GM23338 (cell line): ENCODE measurements at regions not wholly inside any gene's neighbourhood (a gene's known extent, or its start where the extent isn't known, plus 50 kb on each side); places are given as distances from the start of the nearest gene placed in this dataset.

Experiments
- ATAC-seq: fragments of 200-7000 bp; cut with Tn5 transposase; 3 replicates; pipeline ENCODE4 v1.9.1; 2020
- DNase-seq: peaks from one replicate; pipeline ENCODE4 v3.0.0-alpha.2; 2015; ENCODE audit warnings: low spot score
- H2AFZ ChIP-seq: fragments of 200-600 bp; sonication (generic); 2 replicates; pipeline ENCODE4 v1.8.0; 2016; ENCODE audit warnings: antibody characterized with exemption, mild to moderate bottlenecking, moderate library complexity
- H3F3A ChIP-seq: fragments of 200-600 bp; sonication (generic); replicated peaks from 2 replicates; pipeline ENCODE4 v1.8.0; 2017; ENCODE audit warnings: antibody characterized with exemption, mixed run types, low read depth
- H3K27ac ChIP-seq: fragments of 200-600 bp; sonication (generic); 2 replicates; pipeline ENCODE4 v1.6.1; 2016; ENCODE audit warnings: low read depth
- H3K27me3 ChIP-seq: fragments of 200-600 bp; sonication (generic); 2 replicates; pipeline ENCODE4 v1.8.0; 2016; ENCODE audit warnings: mild to moderate bottlenecking, mixed run types, moderate library complexity; ENCODE audit not compliant: insufficient read depth
- H3K36me3 ChIP-seq: fragments of 200-600 bp; sonication (generic); 2 replicates; pipeline ENCODE4 v1.8.0; 2016; ENCODE audit warnings: mild to moderate bottlenecking; ENCODE audit not compliant: insufficient read depth
- H3K4me1 ChIP-seq: fragments of 200-600 bp; sonication (generic); 2 replicates; pipeline ENCODE4 v1.8.0; 2016; ENCODE audit warnings: mild to moderate bottlenecking, moderate library complexity; ENCODE audit not compliant: insufficient read depth
- H3K4me2 ChIP-seq: fragments of 200-600 bp; sonication (generic); 2 replicates; pipeline ENCODE4 v1.7.1; 2017; ENCODE audit warnings: mixed run types
- H3K4me3 ChIP-seq: fragments of 200-600 bp; sonication (generic); 2 replicates; pipeline ENCODE4 v1.6.1; 2016; ENCODE audit warnings: mixed run types
- H3K79me2 ChIP-seq: fragments of 200-600 bp; sonication (generic); replicated peaks from 2 replicates; pipeline ENCODE4 v1.8.0; 2017; ENCODE audit warnings: mild to moderate bottlenecking; ENCODE audit not compliant: insufficient read depth
- H3K9me2 ChIP-seq: fragments of 200-600 bp; sonication (generic); 2 replicates; pipeline ENCODE4 v1.8.0; 2017; ENCODE audit not compliant: insufficient read depth
- H4K20me1 ChIP-seq: fragments of 200-600 bp; sonication (generic); replicated peaks from 2 replicates; pipeline ENCODE4 v1.8.0; 2017; ENCODE audit warnings: mild to moderate bottlenecking; ENCODE audit not compliant: insufficient read depth
- H3K27ac Mint-ChIP-seq: 2 replicates; pipeline ENCODE4 v1.8.0; 2020; ENCODE audit warnings: inconsistent platforms, mild to moderate bottlenecking, moderate library complexity, mixed read lengths
- H3K27me3 Mint-ChIP-seq: 3 replicates; pipeline ENCODE4 v1.8.0; 2022; ENCODE audit warnings: low read depth, mild to moderate bottlenecking, moderate library complexity, mixed read lengths, inconsistent platforms; ENCODE audit not compliant: insufficient read depth, poor library complexity
- H3K36me3 Mint-ChIP-seq: 3 replicates; pipeline ENCODE4 v1.8.0; 2021; ENCODE audit warnings: low read depth, mild to moderate bottlenecking, inconsistent platforms, moderate library complexity, mixed read lengths
- H3K4me1 Mint-ChIP-seq: 3 replicates; pipeline ENCODE4 v1.8.0; 2020; ENCODE audit warnings: mild to moderate bottlenecking, inconsistent platforms, mixed read lengths
- H3K4me3 Mint-ChIP-seq: 3 replicates; pipeline ENCODE4 v1.8.0; 2021; ENCODE audit warnings: moderate library complexity, mild to moderate bottlenecking, inconsistent platforms, mixed read lengths
- H3K9me3 Mint-ChIP-seq: 3 replicates; pipeline ENCODE4 v1.8.0; 2020; ENCODE audit warnings: moderate library complexity, mild to moderate bottlenecking, inconsistent platforms, mixed read lengths
- CREB1 ChIP-seq: fragments of 250-450 bp; sonication (Bioruptor Pico); IDR thresholded peaks from 2 replicates; pipeline ENCODE4 v1.5.0; 2020; ENCODE audit warnings: low read depth, mild to moderate bottlenecking, moderate library complexity
- EZH2 ChIP-seq: fragments of 200-600 bp; sonication (generic); IDR thresholded peaks from one replicate; pipeline ENCODE4 v1.8.0; 2017; ENCODE audit warnings: antibody characterized with exemption, mild to moderate bottlenecking, low read depth; ENCODE audit not compliant: unreplicated experiment
- JUNB ChIP-seq: IDR thresholded peaks from one replicate; pipeline ENCODE4 v1.6.1; 2016; ENCODE audit warnings: antibody characterized with exemption; ENCODE audit not compliant: unreplicated experiment
- NANOG ChIP-seq: IDR thresholded peaks from 2 replicates; pipeline ENCODE4 v1.6.1; 2016; ENCODE audit warnings: antibody characterized with exemption, borderline replicate concordance
- POLR2AphosphoS5 ChIP-seq: IDR thresholded peaks from 2 replicates; pipeline ENCODE4 v1.6.1; 2016; ENCODE audit warnings: antibody characterized with exemption, low read depth
- STAT1 ChIP-seq: IDR thresholded peaks from one replicate; pipeline ENCODE4 v1.6.1; 2016; ENCODE audit warnings: antibody characterized with exemption; ENCODE audit not compliant: unreplicated experiment
- ZNF114 ChIP-seq: fragments of 250-450 bp; sonication (Bioruptor Pico); IDR thresholded peaks from 2 replicates; pipeline ENCODE4 v1.5.0; 2020; ENCODE audit warnings: mild to moderate bottlenecking, moderate library complexity
- TF ChIP-seq, protein P1 (sequence below): IDR thresholded peaks from one replicate; pipeline ENCODE4 v1.6.1; 2018; ENCODE audit warnings: antibody characterized with exemption; ENCODE audit not compliant: unreplicated experiment
- TF ChIP-seq, protein P2 (sequence below), 2 experiments: fragments of 200-600 bp in 1 of 2; sonication (generic) in 1 of 2; conservative IDR thresholded peaks; 2 replicates each; pipeline versions ENCODE4 v1.5.1 to v1.6.1; 2016 to 2017; ENCODE audit warnings: antibody characterized with exemption in 2 of 2, low read depth in 2 of 2, mild to moderate bottlenecking in 2 of 2, moderate library complexity in 1 of 2
- TF ChIP-seq, protein P3 (sequence below): IDR thresholded peaks from 2 replicates; pipeline ENCODE4 v1.6.1; 2016; ENCODE audit warnings: antibody characterized with exemption
- TF ChIP-seq, protein P4 (sequence below): fragments of 250-450 bp; sonication (Bioruptor Pico); IDR thresholded peaks from 2 replicates; pipeline ENCODE4 v1.5.0; 2020; ENCODE audit warnings: mild to moderate bottlenecking, moderate library complexity

DNA sequence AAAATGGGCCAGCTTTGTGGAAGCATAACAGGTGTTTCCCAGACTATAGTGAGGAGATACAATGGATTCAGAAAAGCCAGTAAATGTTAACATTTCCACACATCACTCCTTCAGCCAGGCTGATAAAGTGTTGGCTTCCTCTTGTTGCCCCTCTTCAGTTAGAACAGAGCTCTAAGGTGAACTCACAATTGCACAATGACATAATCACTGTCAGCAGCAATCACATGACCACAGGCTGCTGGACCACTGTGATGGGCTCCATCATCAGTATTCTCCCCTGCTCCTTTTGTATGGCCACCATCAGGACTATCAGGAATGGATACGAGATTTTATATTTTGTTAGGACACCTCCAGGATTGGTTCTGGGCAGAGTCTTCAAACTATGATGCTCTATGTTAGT, 849.4 kb upstream of the GHITM start (continued):
- TF ChIP-seq, protein P1, sequence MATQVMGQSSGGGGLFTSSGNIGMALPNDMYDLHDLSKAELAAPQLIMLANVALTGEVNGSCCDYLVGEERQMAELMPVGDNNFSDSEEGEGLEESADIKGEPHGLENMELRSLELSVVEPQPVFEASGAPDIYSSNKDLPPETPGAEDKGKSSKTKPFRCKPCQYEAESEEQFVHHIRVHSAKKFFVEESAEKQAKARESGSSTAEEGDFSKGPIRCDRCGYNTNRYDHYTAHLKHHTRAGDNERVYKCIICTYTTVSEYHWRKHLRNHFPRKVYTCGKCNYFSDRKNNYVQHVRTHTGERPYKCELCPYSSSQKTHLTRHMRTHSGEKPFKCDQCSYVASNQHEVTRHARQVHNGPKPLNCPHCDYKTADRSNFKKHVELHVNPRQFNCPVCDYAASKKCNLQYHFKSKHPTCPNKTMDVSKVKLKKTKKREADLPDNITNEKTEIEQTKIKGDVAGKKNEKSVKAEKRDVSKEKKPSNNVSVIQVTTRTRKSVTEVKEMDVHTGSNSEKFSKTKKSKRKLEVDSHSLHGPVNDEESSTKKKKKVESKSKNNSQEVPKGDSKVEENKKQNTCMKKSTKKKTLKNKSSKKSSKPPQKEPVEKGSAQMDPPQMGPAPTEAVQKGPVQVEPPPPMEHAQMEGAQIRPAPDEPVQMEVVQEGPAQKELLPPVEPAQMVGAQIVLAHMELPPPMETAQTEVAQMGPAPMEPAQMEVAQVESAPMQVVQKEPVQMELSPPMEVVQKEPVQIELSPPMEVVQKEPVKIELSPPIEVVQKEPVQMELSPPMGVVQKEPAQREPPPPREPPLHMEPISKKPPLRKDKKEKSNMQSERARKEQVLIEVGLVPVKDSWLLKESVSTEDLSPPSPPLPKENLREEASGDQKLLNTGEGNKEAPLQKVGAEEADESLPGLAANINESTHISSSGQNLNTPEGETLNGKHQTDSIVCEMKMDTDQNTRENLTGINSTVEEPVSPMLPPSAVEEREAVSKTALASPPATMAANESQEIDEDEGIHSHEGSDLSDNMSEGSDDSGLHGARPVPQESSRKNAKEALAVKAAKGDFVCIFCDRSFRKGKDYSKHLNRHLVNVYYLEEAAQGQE: no peak
- TF ChIP-seq STAT1 (no peak), JUNB (no peak), NANOG (no peak), EZH2 (no peak), ZNF114 (CRISPR knock-in tag) (no peak)
- TF ChIP-seq, protein P2, sequence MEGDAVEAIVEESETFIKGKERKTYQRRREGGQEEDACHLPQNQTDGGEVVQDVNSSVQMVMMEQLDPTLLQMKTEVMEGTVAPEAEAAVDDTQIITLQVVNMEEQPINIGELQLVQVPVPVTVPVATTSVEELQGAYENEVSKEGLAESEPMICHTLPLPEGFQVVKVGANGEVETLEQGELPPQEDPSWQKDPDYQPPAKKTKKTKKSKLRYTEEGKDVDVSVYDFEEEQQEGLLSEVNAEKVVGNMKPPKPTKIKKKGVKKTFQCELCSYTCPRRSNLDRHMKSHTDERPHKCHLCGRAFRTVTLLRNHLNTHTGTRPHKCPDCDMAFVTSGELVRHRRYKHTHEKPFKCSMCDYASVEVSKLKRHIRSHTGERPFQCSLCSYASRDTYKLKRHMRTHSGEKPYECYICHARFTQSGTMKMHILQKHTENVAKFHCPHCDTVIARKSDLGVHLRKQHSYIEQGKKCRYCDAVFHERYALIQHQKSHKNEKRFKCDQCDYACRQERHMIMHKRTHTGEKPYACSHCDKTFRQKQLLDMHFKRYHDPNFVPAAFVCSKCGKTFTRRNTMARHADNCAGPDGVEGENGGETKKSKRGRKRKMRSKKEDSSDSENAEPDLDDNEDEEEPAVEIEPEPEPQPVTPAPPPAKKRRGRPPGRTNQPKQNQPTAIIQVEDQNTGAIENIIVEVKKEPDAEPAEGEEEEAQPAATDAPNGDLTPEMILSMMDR (conservative IDR thresholded peaks at IDR 0.05; ENCODE audit: low read depth in 2 of 2): no peak
- TF ChIP-seq, protein P3, sequence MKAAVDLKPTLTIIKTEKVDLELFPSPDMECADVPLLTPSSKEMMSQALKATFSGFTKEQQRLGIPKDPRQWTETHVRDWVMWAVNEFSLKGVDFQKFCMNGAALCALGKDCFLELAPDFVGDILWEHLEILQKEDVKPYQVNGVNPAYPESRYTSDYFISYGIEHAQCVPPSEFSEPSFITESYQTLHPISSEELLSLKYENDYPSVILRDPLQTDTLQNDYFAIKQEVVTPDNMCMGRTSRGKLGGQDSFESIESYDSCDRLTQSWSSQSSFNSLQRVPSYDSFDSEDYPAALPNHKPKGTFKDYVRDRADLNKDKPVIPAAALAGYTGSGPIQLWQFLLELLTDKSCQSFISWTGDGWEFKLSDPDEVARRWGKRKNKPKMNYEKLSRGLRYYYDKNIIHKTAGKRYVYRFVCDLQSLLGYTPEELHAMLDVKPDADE: no peak

DNA sequence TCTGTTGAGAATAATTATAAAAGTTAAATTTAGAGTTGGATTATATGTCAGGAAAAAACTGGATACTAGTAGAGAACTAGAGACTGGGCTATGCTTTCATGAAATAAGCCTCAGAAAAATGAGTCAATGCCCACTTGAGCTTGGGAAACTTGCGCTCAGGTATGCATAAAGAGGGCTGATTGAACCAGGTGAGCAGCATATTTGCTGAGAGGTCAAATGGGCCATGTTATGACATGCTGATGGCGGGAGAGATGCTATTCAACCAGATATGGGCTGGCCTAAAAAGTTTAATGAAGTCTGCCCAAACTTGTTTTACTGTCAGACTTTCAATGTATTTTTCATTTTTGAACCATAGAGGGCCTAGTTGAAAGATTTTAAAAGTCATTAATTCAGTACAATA, 837.6 kb upstream of the GHITM start:
- H3K4me1 ChIP-seq: no peaks in the 10 kb centered on the region
- no peak overlapping the region for H3K27ac ChIP-seq
- H4K20me1 ChIP-seq: no peaks in the 10 kb centered on the region
- H3K4me3 ChIP-seq: no peak overlapping the region
- H3K36me3 Mint-ChIP-seq: no peaks in the 10 kb centered on the region
- no peaks in the 10 kb centered on the region for H3K27me3 ChIP-seq
- no peaks in the 10 kb centered on the region for H3K36me3 ChIP-seq
- H2AFZ ChIP-seq: no peak overlapping the region
- no peaks in the 10 kb centered on the region for H3K79me2 ChIP-seq
- DNase-seq (no peak), ATAC-seq (no peak)
- H3K4me2 ChIP-seq: no peak overlapping the region
- H3F3A ChIP-seq: no peaks in the 10 kb centered on the region
- H3K27me3 Mint-ChIP-seq: no peaks in the 10 kb centered on the region
- H3K4me1 Mint-ChIP-seq: no peaks in the 10 kb centered on the region
- no peaks in the 10 kb centered on the region for H3K9me3 Mint-ChIP-seq
- no peaks in the 10 kb centered on the region for H3K9me2 ChIP-seq
- no peak overlapping the region for H3K4me3 Mint-ChIP-seq
- 0 out of 2 replicates have a peak overlapping the region, but pooled peaks have one; percentile 61 for H3K27ac Mint-ChIP-seq
- TF ChIP-seq POLR2AphosphoS5 (no peak), NANOG (no peak), JUNB (no peak), ZNF114 (CRISPR knock-in tag) (no peak), EZH2 (no peak), CREB1 (CRISPR knock-in tag) (no peak)
- TF ChIP-seq, protein P4, sequence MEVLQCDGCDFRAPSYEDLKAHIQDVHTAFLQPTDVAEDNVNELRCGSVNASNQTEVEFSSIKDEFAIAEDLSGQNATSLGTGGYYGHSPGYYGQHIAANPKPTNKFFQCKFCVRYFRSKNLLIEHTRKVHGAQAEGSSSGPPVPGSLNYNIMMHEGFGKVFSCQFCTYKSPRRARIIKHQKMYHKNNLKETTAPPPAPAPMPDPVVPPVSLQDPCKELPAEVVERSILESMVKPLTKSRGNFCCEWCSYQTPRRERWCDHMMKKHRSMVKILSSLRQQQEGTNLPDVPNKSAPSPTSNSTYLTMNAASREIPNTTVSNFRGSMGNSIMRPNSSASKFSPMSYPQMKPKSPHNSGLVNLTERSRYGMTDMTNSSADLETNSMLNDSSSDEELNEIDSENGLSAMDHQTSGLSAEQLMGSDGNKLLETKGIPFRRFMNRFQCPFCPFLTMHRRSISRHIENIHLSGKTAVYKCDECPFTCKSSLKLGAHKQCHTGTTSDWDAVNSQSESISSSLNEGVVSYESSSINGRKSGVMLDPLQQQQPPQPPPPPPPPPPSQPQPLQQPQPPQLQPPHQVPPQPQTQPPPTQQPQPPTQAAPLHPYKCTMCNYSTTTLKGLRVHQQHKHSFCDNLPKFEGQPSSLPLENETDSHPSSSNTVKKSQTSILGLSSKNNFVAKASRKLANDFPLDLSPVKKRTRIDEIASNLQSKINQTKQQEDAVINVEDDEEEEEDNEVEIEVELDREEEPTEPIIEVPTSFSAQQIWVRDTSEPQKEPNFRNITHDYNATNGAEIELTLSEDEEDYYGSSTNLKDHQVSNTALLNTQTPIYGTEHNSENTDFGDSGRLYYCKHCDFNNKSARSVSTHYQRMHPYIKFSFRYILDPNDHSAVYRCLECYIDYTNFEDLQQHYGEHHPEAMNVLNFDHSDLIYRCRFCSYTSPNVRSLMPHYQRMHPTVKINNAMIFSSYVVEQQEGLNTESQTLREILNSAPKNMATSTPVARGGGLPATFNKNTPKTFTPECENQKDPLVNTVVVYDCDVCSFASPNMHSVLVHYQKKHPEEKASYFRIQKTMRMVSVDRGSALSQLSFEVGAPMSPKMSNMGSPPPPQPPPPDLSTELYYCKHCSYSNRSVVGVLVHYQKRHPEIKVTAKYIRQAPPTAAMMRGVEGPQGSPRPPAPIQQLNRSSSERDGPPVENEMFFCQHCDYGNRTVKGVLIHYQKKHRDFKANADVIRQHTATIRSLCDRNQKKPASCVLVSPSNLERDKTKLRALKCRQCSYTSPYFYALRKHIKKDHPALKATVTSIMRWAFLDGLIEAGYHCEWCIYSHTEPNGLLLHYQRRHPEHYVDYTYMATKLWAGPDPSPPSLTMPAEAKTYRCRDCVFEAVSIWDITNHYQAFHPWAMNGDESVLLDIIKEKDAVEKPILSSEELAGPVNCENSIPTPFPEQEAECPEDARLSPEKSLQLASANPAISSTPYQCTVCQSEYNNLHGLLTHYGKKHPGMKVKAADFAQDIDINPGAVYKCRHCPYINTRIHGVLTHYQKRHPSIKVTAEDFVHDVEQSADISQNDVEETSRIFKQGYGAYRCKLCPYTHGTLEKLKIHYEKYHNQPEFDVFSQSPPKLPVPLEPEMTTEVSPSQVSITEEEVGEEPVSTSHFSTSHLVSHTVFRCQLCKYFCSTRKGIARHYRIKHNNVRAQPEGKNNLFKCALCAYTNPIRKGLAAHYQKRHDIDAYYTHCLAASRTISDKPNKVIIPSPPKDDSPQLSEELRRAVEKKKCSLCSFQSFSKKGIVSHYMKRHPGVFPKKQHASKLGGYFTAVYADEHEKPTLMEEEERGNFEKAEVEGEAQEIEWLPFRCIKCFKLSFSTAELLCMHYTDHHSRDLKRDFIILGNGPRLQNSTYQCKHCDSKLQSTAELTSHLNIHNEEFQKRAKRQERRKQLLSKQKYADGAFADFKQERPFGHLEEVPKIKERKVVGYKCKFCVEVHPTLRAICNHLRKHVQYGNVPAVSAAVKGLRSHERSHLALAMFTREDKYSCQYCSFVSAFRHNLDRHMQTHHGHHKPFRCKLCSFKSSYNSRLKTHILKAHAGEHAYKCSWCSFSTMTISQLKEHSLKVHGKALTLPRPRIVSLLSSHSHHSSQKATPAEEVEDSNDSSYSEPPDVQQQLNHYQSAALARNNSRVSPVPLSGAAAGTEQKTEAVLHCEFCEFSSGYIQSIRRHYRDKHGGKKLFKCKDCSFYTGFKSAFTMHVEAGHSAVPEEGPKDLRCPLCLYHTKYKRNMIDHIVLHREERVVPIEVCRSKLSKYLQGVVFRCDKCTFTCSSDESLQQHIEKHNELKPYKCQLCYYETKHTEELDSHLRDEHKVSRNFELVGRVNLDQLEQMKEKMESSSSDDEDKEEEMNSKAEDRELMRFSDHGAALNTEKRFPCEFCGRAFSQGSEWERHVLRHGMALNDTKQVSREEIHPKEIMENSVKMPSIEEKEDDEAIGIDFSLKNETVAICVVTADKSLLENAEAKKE (CRISPR knock-in tag): no peak
- TF ChIP-seq, protein P3: no peak
